Activated CD4-positive, alpha-beta T cell treated with anti-CD3 and anti-CD28 coated beads for 24 hours (primary cell): ENCODE measurements at regions not wholly inside any gene's neighbourhood (a gene's known extent, or its start where the extent isn't known, plus 50 kb on each side); places are given as distances from the start of the nearest gene placed in this dataset.

ENCODE experiments used
- DNase-seq, 2 donors: peaks; one replicate each; pipeline ENCODE4 v3.0.0-alpha.2; 2020; ENCODE audit warnings: low read depth in 2 of 2

DNA sequence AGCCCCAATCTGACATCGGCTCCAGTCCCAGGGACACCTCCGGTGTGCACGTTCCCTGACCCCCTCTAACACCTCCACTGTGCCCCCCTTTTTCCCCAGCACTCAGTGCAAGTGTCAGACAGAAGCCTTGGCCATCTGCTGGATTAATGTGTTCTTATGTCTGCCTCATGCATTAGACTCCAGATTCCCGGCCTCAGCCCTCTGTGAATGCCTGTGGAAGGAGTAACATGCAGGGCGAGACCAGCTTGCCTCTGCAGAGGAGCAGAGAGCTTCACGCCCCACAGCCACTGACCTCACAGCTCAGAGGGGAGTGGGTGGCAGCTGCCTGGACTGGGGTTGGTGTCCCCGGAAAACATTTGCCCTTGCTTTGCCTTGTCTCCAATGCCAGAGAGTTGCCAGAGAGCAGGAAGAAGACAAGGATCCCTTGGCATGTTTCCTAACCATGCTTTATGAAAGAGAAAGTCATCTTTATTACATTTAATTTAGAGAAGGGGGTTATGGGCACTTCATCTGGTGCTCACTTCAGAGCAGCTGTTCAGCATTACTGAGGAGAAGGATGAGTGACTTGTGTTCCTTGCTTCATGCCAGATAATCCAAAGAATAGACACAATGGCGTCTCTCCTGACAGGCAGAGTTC is 91.6 kb upstream of the CXCL12 start:
- DNase-seq: no peak

GRCh38 chr10:44477046-44477425 is 92.1 kb upstream of the CXCL12 start:
- no peak for DNase-seq

DNA sequence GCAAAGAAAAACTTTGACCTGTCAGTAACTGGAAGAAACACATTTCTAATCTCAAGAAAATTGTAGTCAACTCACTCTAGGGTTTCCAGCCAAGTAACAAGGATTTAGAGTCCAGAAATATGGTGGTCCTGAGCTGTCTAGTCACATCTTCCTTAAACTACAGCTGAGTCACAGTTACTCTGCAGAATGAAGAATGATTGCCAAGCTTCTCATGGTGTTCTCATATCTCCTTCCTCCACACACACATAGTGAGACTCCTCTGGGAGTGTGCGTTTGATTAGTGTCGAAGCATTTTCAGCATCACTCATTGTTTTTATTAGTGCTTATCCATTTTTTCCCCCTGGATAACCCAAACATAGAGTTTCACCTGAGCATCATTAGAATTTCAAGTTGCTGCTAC is 93.1 kb upstream of the CXCL12 start:
- DNase-seq: no peak

GRCh38 chr10:44478876-44479705 is 94.2 kb upstream of the CXCL12 start:
- DNase-seq: no peak

GRCh38 chr10:44492678-44493077 is 107.8 kb upstream of the CXCL12 start:
- no peak for DNase-seq

- no peak for DNase-seq
Measured at GRCh38 chr10:44498222-44498621, 113.3 kb upstream of the CXCL12 start.

- no peak for DNase-seq
Measured at GRCh38 chr10:44500451-44500850, 115.6 kb upstream of the CXCL12 start.

DNA sequence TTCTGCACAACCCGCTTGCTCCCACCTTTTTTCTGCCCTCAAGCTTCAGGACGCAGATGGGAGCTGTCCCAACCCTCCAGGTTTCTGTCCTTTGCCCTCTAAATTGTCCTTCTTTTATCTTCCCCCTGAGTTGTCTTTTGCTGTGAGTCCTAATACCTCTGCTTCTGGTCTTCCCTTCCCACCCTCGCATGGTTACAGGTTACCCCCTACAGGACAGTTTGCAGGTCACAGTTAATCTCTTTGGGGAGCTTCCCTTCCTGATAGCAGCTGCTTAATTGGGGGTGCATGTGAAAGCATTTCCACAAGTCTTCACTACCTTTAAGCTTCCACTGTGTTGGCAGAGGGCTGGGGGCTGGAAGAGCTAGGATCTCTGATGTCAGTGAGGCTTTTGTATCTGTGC is 121.5 kb upstream of the CXCL12 start:
- DNase-seq: no peak

DNA sequence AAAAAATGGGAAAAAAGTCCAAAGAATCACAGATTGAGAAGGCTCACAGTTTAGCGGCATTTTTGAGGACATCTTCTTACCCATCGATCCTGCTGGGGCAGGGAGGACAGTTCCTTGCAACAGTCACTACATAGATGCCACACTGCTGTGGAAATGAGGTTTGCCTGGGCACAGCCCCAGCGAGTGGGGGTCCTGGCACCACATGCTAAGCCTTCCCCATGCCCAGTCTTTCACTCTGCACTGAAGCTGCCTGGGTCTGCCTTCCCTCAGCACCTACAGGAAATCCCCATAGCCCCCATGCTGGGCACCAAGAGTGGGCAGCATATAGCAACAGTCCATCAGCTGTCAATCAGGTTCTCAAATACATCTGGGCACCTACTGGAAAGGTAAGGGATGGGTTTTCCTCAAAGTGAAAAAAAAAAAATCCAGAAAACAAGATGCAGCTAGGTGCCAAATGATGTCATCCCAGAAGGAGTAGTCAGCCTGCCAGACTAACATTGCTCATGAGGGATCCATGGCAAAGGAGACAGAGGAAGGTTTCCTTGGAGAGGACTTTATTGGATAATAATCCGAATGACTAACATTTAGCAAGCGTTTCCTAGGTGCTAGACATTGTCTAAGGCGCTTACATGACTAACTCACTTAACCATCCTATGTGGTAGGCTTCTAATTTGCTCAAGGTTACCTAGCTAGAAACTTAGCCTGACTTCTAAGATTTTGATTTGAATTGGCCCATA is 125.7 kb upstream of the CXCL12 start:
- DNase-seq: no peak

DNA sequence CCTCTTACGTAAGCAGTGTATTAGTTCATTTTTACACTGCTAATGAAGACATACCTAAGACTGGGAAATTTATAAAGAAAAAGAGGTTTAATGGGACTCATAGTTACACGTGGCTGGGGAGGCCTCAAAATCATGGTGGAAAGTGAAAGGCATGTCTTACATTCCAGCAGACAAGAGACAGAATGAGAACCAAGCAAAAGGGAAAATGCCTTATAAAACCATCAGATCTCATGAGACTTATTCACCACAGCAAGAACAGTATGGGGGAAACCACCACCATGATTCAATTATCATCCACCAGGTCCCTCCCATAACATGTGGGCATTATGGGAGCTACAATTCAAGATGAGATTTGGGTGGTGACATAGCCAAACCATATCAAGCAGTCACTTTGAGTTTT is 126.3 kb upstream of the CXCL12 start:
- no peak for DNase-seq

GRCh38 chr10:44511601-44512000 is 126.7 kb upstream of the CXCL12 start:
- no peak for DNase-seq

GRCh38 chr10:44512431-44513022 is 127.6 kb upstream of the CXCL12 start:
- DNase-seq: no peak

DNA sequence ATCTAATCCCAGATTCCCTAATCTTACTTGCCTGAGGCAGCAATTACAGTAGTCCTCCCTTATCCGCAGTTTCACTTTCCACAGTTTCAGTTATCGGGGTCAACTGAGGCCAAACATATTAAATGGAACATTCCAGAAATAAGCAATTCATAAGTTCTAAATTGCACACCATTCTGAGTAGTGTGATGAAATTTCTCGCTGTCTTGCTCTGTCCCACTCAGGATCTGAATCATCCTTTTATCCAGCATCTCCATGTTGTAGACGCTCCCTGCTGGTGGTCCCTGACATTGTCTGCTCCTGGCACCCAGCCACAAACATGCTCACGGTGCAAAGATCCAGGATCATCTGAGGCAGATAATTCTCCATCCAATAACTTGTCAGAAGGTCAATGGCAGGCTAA is 128.7 kb upstream of the CXCL12 start:
- DNase-seq: no peak

GRCh38 chr10:44516891-44517290 is 132.0 kb upstream of the CXCL12 start:
- no peak for DNase-seq

DNA sequence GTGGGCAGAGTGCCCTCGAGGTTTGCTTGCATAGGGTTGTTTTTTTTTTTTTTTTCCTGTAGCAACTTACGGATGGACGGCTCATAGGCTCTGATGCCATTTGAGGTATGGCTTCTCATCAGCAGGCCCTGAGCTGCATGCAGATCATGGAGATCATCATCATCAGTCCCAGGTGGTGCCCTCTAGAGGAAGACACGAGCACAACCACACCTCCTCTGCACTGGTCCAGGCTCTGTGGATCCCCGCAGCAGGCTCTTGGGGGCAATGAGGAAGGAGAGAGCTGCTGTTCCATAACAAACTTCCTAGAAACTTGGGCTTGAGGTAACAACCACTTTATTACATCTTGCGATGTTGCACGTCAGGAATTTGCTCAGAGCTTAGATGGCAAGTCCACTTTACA is 132.7 kb upstream of the CXCL12 start:
- DNase-seq: no peak

- DNase-seq: no peak
Measured at GRCh38 chr10:44519361-44519760, 134.5 kb upstream of the CXCL12 start.

DNA sequence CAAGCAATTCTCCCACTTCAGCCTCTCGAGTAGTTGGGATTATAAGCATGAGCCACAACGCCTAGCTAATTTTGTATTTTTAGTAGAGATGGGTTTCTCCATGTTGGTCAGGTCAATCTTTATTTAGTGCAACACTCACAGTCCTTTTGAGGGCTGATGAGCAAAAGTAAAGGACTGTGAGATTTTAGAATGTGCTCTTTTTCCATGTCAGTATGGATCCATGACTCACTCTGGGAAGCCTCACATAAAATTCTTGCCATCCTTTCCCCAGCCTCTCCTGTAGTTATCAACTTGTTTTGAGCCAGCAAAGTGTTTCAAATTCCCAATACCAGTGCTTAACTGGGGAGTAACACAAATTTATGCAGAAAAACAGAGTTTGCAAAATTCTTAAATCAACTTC is 135.8 kb upstream of the CXCL12 start:
- no peak for DNase-seq

GRCh38 chr10:44539178-44539577 is 154.3 kb upstream of the CXCL12 start:
- no peak for DNase-seq

- DNase-seq: no peak
Measured at GRCh38 chr10:44552726-44553125, 167.8 kb upstream of the CXCL12 start.

GRCh38 chr10:44557596-44558191 is 172.8 kb upstream of the CXCL12 start:
- DNase-seq: no peak

DNA sequence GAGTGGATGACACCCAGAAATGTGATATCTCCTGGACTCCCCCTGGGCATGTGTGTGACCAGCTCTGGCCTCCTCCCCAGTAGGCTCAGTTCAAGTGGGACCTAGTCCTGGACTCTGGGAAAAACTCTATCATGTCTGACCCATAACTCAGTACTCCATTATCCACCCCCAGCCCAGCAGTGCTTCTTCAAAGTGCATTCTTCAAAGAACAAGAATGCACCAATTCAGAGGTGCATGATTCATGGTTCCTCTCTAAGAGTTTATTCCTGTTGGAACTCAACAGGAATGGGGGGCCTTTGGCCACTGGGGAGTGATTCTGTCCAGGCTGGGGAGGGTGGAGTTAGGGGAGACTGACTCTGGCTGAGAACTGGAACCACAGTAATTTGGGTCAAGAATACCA is 173.6 kb upstream of the CXCL12 start:
- no peak for DNase-seq

DNA sequence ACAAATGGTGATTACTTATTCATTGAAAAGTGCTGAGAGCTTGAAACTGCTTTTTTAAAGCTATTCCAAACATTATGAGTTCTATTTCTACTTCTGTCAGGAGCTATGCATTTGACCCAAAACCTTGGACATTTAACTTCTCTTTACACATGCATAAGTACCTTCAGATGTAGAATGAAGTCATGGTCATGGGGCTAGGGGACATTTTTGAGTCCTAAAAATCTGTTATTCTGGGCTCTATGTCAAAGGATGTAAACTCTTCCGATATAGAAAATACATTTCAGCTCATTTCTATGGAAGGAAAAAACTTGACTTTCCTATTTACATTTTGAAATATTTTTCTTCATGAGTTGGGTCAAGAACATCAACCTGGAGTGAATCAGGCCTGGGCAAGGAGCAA is 179.5 kb upstream of the CXCL12 start:
- DNase-seq: no peak
